GM12875 (cell line): ENCODE measurements at regions not wholly inside any gene's neighbourhood (a gene's known extent, or its start where the extent isn't known, plus 50 kb on each side); places are given as distances from the start of the nearest gene placed in this dataset.
"Not testable (repeated sequence)": the region's sequence is repeated elsewhere in the genome, so short reads cannot be mapped to it uniquely, and the experiment has no call there.

ENCODE experiments used
- H3K4me3 ChIP-seq: one replicate; pipeline ENCODE4 v1.5.1; 2011; ENCODE audit warnings: low read depth, low read length, control low read depth
- CTCF ChIP-seq: IDR thresholded peaks from 2 replicates; pipeline ENCODE4 v1.5.1; 2011; ENCODE audit warnings: low read depth, mild to moderate bottlenecking, control low read depth, inconsistent platforms, low read length, moderate library complexity, borderline replicate concordance; ENCODE audit not compliant: insufficient read depth

- H3K4me3 ChIP-seq, result no peak overlapping the region
- TF ChIP-seq CTCF, result no peak
These were observed 126.7 kb upstream of the SLCO6A1 start for GRCh38 chr5:102625468-102625867.

- no peak overlapping the region for H3K4me3 ChIP-seq
- no peak for TF ChIP-seq CTCF
These were observed 127.1 kb upstream of the SLCO6A1 start for GRCh38 chr5:102625928-102626327.

GRCh38 chr5:102627315-102627714 is 127.8 kb upstream of the PAM start:
- TF ChIP-seq CTCF, result no peak
- no peak overlapping the region for H3K4me3 ChIP-seq

- H3K4me3 ChIP-seq, result no peak overlapping the region
- TF ChIP-seq CTCF, result no peak
These were observed 126.5 kb upstream of the PAM start for GRCh38 chr5:102628441-102629175.

GRCh38 chr5:102629827-102630605 is 125.1 kb upstream of the PAM start:
- TF ChIP-seq CTCF, result no peak
- H3K4me3 ChIP-seq, result no peak overlapping the region

GRCh38 chr5:102635399-102635798 is 119.7 kb upstream of the PAM start:
- H3K4me3 ChIP-seq, result not testable (repeated sequence)

- TF ChIP-seq CTCF, result no peak
- H3K4me3 ChIP-seq, result no peak overlapping the region
These were observed 116.8 kb upstream of the PAM start for GRCh38 chr5:102638316-102638715.
